HG02885 (cell line): ENCODE measurements at regions not wholly inside any gene's neighbourhood (a gene's known extent, or its start where the extent isn't known, plus 50 kb on each side); places are given as distances from the start of the nearest gene placed in this dataset.
"Not testable (repeated sequence)": the region's sequence is repeated elsewhere in the genome, so short reads cannot be mapped to it uniquely, and the experiment has no call there.

Experiments
- ATAC-seq: cut with Tn5 transposase; IDR thresholded peaks from one replicate; pipeline ENCODE4 v1.9.1; 2021; ENCODE audit warnings: mild to moderate bottlenecking; ENCODE audit not compliant: unreplicated experiment, poor library complexity

- not testable (repeated sequence) for ATAC-seq
These were observed 158.6 kb upstream of the CCN2 start for GRCh38 chr6:132109752-132110151.

DNA sequence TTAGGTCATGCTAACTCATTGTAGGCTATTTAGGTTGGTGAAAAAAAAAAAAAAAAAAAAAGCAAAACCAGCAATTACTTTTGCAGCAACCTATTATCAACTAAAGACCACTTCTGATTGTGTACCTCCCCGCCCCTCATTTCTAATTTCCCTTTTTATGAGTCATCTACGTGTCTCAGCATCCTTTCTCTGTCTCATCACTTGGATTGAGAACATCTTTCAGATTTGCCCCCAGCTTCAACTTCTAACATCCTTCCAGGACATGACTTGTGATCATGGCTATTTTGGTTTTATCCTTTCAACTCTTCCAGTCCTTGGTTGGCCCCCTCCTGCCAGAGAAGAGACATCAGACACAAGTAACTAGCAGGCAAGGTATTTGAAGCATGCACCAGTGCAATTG, 156.7 kb upstream of the CCN2 start:
- no peak for ATAC-seq

DNA sequence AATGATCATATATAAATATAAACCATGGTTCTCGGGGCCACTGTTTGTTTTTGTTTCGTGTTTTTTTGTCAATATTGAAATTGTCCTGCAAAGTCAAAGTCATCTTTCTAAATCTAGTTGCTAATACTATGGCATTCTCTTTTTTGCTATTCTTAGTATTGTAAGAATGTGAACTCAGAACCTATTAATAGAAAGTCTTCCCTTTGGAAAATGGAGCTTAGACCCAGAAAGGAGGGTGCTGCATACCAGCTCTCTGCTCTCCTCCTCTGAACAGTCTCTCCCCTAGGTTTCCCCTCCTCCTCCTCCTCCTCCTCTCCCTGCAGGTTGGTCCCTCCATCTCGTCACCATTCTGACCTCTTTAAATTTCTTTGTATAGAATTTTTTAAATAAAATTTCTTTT, 150.4 kb upstream of the CCN2 start:
- ATAC-seq, result no peak

DNA sequence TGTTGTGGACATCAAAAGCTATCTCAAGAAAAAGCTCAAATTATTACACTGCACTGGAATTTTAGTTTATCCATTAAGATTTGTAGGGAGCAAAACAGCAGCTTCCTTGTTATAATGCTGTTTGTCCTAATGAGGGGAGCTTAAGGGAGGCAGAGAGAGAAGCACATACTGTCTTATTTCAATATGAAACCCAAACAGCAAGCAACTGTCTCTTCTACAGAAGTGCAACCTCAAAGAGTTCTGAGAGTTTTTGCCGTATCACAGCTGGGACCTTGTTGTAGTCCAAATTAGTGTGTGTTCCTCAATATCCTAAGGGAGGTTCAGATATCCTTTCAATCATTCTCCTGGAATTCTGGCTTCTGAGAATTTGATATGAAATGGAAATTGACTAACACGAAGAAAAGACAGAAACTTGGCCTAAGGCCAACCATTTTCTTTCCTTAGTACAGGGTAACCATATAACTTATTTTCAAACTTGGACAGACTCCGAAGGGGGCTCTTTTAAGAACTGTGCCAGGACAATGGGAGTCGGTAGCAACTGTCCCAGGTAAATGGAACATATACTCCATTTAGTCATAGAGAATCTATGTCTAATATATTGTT, 149.3 kb upstream of the CCN2 start:
- no peak for ATAC-seq

- ATAC-seq, result no peak
These were observed 145.8 kb upstream of the CCN2 start for GRCh38 chr6:132096996-132097395.

DNA sequence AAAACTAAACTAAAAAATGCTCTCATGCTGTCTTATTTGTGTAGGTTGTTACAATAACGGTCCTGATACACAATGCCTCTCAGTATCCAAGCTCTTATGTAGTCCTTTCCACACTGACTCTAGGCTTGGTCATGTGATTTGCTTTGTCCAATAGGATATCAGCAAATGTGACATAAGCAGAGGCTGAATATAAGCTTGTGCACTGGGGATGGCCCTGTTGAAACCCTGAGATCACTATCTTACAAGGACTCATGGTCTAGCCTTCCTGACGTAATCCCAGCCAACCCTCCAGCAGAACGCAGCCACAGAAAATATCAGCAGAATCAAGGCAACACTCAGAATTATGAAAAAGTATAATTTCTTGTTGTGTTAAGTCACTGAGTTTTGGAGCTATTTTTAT, 145.1 kb upstream of the CCN2 start:
- no peak for ATAC-seq

- no peak for ATAC-seq
These were observed 138.0 kb upstream of the CCN2 start for GRCh38 chr6:132089173-132089572.

GRCh38 chr6:132088150-132088549, 137.0 kb upstream of the CCN2 start:
- no peak for ATAC-seq

- ATAC-seq, result no peak
These were observed 136.2 kb upstream of the CCN2 start for GRCh38 chr6:132087391-132087790.

- ATAC-seq, result peak; percentile 10
These were observed 134.6 kb upstream of the CCN2 start for GRCh38 chr6:132085731-132086130.

DNA sequence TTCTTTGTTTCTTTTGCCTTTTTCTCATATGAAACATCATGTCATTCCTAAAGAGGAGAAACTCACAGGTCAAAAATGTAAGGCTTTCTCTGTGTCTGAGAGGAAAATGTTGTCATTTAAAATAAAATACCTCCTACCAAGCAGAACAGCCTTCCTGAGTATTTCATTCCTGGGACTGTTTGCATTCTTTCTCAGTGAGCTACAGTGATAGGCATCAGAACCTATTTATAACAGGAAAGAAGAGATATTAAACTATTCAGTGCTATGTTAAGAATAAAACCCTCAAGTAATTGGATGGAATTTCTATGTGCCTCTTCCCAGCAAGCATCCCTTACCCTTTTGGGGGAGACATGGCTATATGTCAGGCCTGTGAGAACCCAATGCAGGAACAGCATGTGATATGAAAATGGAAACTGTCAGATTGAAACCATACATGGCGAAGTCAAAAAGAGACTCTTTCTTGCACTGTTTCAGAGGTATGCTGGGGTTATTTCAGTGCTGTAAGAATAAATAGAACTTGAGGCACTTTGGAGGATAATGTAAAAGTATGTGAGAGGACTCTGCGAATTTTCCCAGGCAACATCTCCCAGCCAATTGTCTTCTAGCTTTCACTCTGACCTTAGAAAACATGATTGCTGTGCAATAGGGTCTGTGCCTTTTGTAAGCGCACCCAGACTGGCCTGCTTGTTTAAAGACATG, 133.8 kb upstream of the CCN2 start:
- peak; percentile 95 for ATAC-seq

GRCh38 chr6:132082421-132082820, 131.2 kb upstream of the CCN2 start:
- no peak for ATAC-seq

- no peak for ATAC-seq
These were observed 130.2 kb upstream of the CCN2 start for GRCh38 chr6:132081338-132081737.

DNA sequence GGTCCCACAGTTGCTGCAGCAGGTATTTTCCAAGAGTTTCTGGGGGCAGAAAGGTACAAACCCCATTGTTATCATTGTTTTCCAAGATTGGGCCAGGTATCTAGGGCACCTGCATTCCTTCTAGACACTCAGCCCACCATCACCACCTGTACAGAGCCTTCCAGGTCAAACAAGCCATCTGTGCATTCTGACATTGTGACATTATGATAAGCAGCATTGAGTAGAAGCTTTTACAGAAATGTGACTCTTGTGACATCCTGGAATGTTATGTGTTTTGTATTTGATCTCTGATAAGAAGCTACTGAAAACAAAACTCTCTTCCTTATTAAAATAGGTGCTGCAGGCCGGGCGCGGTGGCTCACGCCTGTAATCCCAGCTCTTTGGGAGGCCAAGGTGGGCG, 128.1 kb upstream of the CCN2 start:
- ATAC-seq, result no peak

DNA sequence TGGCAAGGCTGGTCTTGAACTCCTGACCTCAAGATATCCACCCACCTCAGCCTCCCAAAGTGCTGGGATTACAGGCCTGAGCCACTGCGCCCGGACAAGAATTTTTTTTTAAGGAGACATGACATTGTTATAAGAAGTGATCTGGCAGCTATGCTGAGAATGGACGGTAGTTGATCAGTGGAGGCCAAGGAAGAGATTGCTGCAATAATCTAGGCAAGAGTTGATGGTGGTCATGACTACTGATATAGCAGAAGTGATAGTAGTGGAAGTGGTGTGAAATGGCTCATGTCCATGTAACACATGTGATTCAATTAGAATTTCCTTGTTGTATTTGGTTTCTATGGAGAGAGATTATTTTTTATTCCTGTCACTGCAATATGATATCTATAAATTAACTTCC, 125.3 kb upstream of the CCN2 start:
- ATAC-seq, result no peak

DNA sequence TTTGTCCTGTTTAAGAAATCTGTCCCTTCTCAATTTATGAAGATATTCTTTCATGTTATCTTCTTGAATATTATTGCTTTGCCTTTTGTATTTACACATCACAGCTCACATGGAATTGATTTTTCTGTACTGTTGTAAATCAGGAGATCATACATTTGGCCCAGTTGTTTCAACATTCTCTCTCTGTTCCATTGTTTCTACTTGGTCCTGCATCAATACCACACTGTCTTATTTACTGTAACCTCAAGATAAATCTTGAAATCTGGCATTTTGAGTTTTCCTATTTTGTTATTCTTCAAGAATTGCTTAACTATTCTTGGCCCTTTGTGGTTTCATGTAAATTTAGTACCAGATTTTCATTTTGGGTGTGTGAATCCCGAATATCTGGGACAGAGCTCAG, 121.7 kb upstream of the CCN2 start:
- no peak for ATAC-seq

GRCh38 chr6:132072271-132072670, 121.1 kb upstream of the CCN2 start:
- no peak for ATAC-seq

DNA sequence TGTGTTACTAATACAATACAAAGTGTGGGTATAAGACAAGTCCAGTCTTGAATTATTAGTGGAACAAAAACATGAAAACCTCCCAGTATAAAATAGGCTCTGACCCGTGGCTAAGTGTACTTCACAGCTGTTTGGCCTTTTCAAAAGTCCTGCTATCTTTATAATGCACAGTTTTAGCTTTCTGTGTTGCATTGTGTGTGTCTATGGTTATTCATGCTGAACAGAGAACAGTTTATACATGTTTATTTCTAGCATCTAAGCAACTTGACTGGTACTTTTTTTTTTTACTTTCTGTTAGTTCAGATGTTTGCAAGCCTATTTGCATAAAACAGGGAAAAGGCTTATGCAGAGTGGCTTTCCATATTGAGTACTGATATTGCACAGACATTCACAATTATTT, 119.2 kb upstream of the CCN2 start:
- ATAC-seq, result no peak

DNA sequence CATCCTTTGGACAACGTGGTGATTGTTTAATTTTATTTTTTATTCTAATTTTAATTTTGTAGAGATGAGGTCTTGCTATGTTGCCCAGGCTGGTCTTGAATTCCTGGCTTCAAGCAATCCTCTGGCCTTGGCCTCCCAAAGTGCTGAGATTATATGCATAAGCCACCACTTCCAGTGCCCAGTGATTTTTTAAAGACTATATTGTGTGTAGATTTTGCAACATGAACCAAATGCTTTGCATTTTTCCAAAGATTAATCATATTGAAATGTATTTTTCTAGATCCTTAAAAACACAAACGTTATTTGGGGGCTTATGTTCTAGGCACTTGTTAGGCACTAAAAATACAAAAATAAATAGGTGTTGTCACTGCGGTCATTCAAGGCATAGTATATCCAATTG, 117.6 kb upstream of the CCN2 start:
- ATAC-seq, result no peak

GRCh38 chr6:132067286-132067685, 116.1 kb upstream of the CCN2 start:
- no peak for ATAC-seq

- ATAC-seq, result no peak
These were observed 114.4 kb upstream of the CCN2 start for GRCh38 chr6:132065556-132065955.

GRCh38 chr6:132063738-132064137, 112.6 kb upstream of the CCN2 start:
- no peak for ATAC-seq
